ENCODE measurements at regions not wholly inside any gene's neighbourhood (a gene's known extent, or its start where the extent isn't known, plus 50 kb on each side); places are given as distances from the start of the nearest gene placed in this dataset.

GRCh38 chr11:134889832-134890231, 477.8 kb upstream of the B3GAT1 start:
- TF ChIP-seq CTCF (IDR thresholded peaks at IDR 0.05) (no peak), EZH2 (IDR thresholded peaks at IDR 0.05; ENCODE audit: borderline replicate concordance, insufficient read depth, low read depth, low read length, poor library complexity, severe bottlenecking) (no peak)
